ENCODE measurements at regions not wholly inside any gene's neighbourhood (a gene's known extent, or its start where the extent isn't known, plus 50 kb on each side); places are given as distances from the start of the nearest gene placed in this dataset.

GRCh38 chrY:8638111-8638510, 699.2 kb upstream of the TSPY4 start:
- H3K4me1 Mint-ChIP-seq = no peaks in the 10 kb centered on the region
- no peaks in the 10 kb centered on the region for H3K36me3 Mint-ChIP-seq
- no peak overlapping the region for H3K4me3 Mint-ChIP-seq
- no peaks in the 10 kb centered on the region for H3K27me3 Mint-ChIP-seq
- H3K9me3 Mint-ChIP-seq = no peaks in the 10 kb centered on the region
- no peak for DNase-seq
- H3K27ac Mint-ChIP-seq = no peak overlapping the region

GRCh38 chrY:8644926-8645325, 692.3 kb upstream of the TSPY4 start:
- no peak for DNase-seq
- H3K36me3 Mint-ChIP-seq = no peaks in the 10 kb centered on the region
- H3K4me1 Mint-ChIP-seq = no peaks in the 10 kb centered on the region
- no peaks in the 10 kb centered on the region for H3K27me3 Mint-ChIP-seq
- no peaks in the 10 kb centered on the region for H3K9me3 Mint-ChIP-seq
- no peak overlapping the region for H3K27ac Mint-ChIP-seq
- no peak overlapping the region for H3K4me3 Mint-ChIP-seq

- Mint-ChIP-seq H3K4me3 (no peak overlapping the region), H3K9me3 (no peaks in the 10 kb centered on the region), H3K27ac (no peak overlapping the region), H3K4me1 (no peaks in the 10 kb centered on the region), H3K36me3 (no peaks in the 10 kb centered on the region), H3K27me3 (no peaks in the 10 kb centered on the region)
- DNase-seq = no peak
These were observed 684.8 kb upstream of the TSPY4 start for GRCh38 chrY:8652445-8652844.

GRCh38 chrY:8655017-8655416, 682.2 kb upstream of the TSPY4 start:
- Mint-ChIP-seq H3K27ac (no peak overlapping the region), H3K27me3 (no peaks in the 10 kb centered on the region), H3K9me3 (no peaks in the 10 kb centered on the region), H3K36me3 (no peaks in the 10 kb centered on the region), H3K4me3 (no peak overlapping the region), H3K4me1 (no peaks in the 10 kb centered on the region)
- no peak for DNase-seq

- DNase-seq = no peak
- Mint-ChIP-seq H3K36me3 (no peaks in the 10 kb centered on the region), H3K4me1 (no peaks in the 10 kb centered on the region), H3K4me3 (no peak overlapping the region), H3K27ac (no peak overlapping the region), H3K9me3 (no peaks in the 10 kb centered on the region), H3K27me3 (no peaks in the 10 kb centered on the region)
These were observed 681.2 kb upstream of the TSPY4 start for GRCh38 chrY:8656101-8656500.

GRCh38 chrY:8656515-8656914, 680.7 kb upstream of the TSPY4 start:
- no peaks in the 10 kb centered on the region for H3K4me1 Mint-ChIP-seq
- H3K4me3 Mint-ChIP-seq = no peak overlapping the region
- no peaks in the 10 kb centered on the region for H3K27me3 Mint-ChIP-seq
- no peaks in the 10 kb centered on the region for H3K36me3 Mint-ChIP-seq
- no peak for DNase-seq
- H3K9me3 Mint-ChIP-seq = no peaks in the 10 kb centered on the region
- H3K27ac Mint-ChIP-seq = no peak overlapping the region

- Mint-ChIP-seq H3K27me3 (no peaks in the 10 kb centered on the region), H3K4me1 (no peaks in the 10 kb centered on the region), H3K36me3 (no peaks in the 10 kb centered on the region), H3K4me3 (no peak overlapping the region), H3K9me3 (no peaks in the 10 kb centered on the region), H3K27ac (no peak overlapping the region)
- no peak for DNase-seq
These were observed 677.5 kb upstream of the TSPY4 start for GRCh38 chrY:8659721-8660120.

GRCh38 chrY:8673896-8674295, 663.4 kb upstream of the TSPY4 start:
- no peaks in the 10 kb centered on the region for H3K4me1 Mint-ChIP-seq
- H3K27ac Mint-ChIP-seq = no peak overlapping the region
- H3K4me3 Mint-ChIP-seq = no peak overlapping the region
- no peaks in the 10 kb centered on the region for H3K9me3 Mint-ChIP-seq
- H3K27me3 Mint-ChIP-seq = no peaks in the 10 kb centered on the region
- no peaks in the 10 kb centered on the region for H3K36me3 Mint-ChIP-seq
- no peak for DNase-seq

- Mint-ChIP-seq H3K4me1 (no peaks in the 10 kb centered on the region), H3K36me3 (no peaks in the 10 kb centered on the region), H3K27ac (no peak overlapping the region), H3K4me3 (no peak overlapping the region), H3K9me3 (no peaks in the 10 kb centered on the region), H3K27me3 (no peaks in the 10 kb centered on the region)
- DNase-seq = no peak
These were observed 659.8 kb upstream of the TSPY4 start for GRCh38 chrY:8677336-8677935.

- no peak overlapping the region for H3K4me3 Mint-ChIP-seq
- H3K36me3 Mint-ChIP-seq = no peaks in the 10 kb centered on the region
- DNase-seq = no peak
- no peak overlapping the region for H3K27ac Mint-ChIP-seq
- H3K9me3 Mint-ChIP-seq = no peaks in the 10 kb centered on the region
- no peaks in the 10 kb centered on the region for H3K4me1 Mint-ChIP-seq
- no peaks in the 10 kb centered on the region for H3K27me3 Mint-ChIP-seq
These were observed 650.1 kb upstream of the TSPY4 start for GRCh38 chrY:8687154-8687553.

GRCh38 chrY:8690901-8691685, 646.2 kb upstream of the TSPY4 start:
- DNase-seq = no peak
- no peak overlapping the region for H3K4me3 Mint-ChIP-seq
- no peaks in the 10 kb centered on the region for H3K4me1 Mint-ChIP-seq

GRCh38 chrY:8698571-8698970, 638.7 kb upstream of the TSPY4 start:
- Mint-ChIP-seq H3K36me3 (no peaks in the 10 kb centered on the region), H3K9me3 (no peaks in the 10 kb centered on the region), H3K4me1 (no peaks in the 10 kb centered on the region), H3K27ac (no peak overlapping the region), H3K27me3 (no peaks in the 10 kb centered on the region), H3K4me3 (no peak overlapping the region)
- no peak for DNase-seq

More at GRCh38 chrY:8690901-8691685, 646.2 kb upstream of the TSPY4 start:
- Mint-ChIP-seq H3K27me3 (no peaks in the 10 kb centered on the region), H3K36me3 (no peaks in the 10 kb centered on the region), H3K27ac (no peak overlapping the region), H3K9me3 (no peaks in the 10 kb centered on the region)

- Mint-ChIP-seq H3K27me3 (no peaks in the 10 kb centered on the region), H3K36me3 (no peaks in the 10 kb centered on the region), H3K27ac (no peak overlapping the region), H3K9me3 (no peaks in the 10 kb centered on the region), H3K4me1 (no peaks in the 10 kb centered on the region), H3K4me3 (no peak overlapping the region)
- no peak for DNase-seq
These were observed 631.5 kb upstream of the TSPY4 start for GRCh38 chrY:8705636-8706300.

- H3K9me3 Mint-ChIP-seq = no peaks in the 10 kb centered on the region
- H3K27me3 Mint-ChIP-seq = no peaks in the 10 kb centered on the region
- H3K36me3 Mint-ChIP-seq = no peaks in the 10 kb centered on the region
- no peak for DNase-seq
- no peak overlapping the region for H3K27ac Mint-ChIP-seq
- no peak overlapping the region for H3K4me3 Mint-ChIP-seq
- no peaks in the 10 kb centered on the region for H3K4me1 Mint-ChIP-seq
These were observed 625.0 kb upstream of the TSPY4 start for GRCh38 chrY:8712296-8712695.

GRCh38 chrY:8715226-8715625, 622.0 kb upstream of the TSPY4 start:
- H3K27ac Mint-ChIP-seq = no peak overlapping the region
- no peaks in the 10 kb centered on the region for H3K27me3 Mint-ChIP-seq
- no peak overlapping the region for H3K4me3 Mint-ChIP-seq
- H3K36me3 Mint-ChIP-seq = no peaks in the 10 kb centered on the region
- no peaks in the 10 kb centered on the region for H3K9me3 Mint-ChIP-seq
- DNase-seq = no peak
- no peaks in the 10 kb centered on the region for H3K4me1 Mint-ChIP-seq

GRCh38 chrY:8726616-8727015, 610.6 kb upstream of the TSPY4 start:
- no peaks in the 10 kb centered on the region for H3K9me3 Mint-ChIP-seq
- DNase-seq = no peak
- no peak overlapping the region for H3K4me3 Mint-ChIP-seq
- H3K27ac Mint-ChIP-seq = no peak overlapping the region
- no peaks in the 10 kb centered on the region for H3K4me1 Mint-ChIP-seq
- H3K27me3 Mint-ChIP-seq = no peaks in the 10 kb centered on the region
- no peaks in the 10 kb centered on the region for H3K36me3 Mint-ChIP-seq

All from activated naive CD8-positive, alpha-beta T cell treated with anti-CD3 and anti-CD28 coated beads for 36 hours (primary cell).